GM19043 (cell line): ENCODE measurements at regions not wholly inside any gene's neighbourhood (a gene's known extent, or its start where the extent isn't known, plus 50 kb on each side); places are given as distances from the start of the nearest gene placed in this dataset.
"Not testable (repeated sequence)": the region's sequence is repeated elsewhere in the genome, so short reads cannot be mapped to it uniquely, and the experiment has no call there.

Experiments
- ATAC-seq: cut with Tn5 transposase; IDR thresholded peaks from one replicate; pipeline ENCODE4 v1.9.1; 2021; ENCODE audit warnings: low read depth; ENCODE audit not compliant: unreplicated experiment

GRCh38 chr11:29263971-29264682, 752.7 kb downstream of the KCNA4 start:
- ATAC-seq = no peak

- no peak for ATAC-seq
Measured at GRCh38 chr11:29261831-29262230, 755.0 kb downstream of the KCNA4 start.

- no peak for ATAC-seq
Measured at GRCh38 chr11:29260939-29261705, 755.7 kb downstream of the KCNA4 start.

- ATAC-seq = no peak
Measured at GRCh38 chr11:29258411-29258810, 758.4 kb downstream of the KCNA4 start.

- no peak for ATAC-seq
Measured at GRCh38 chr11:29256580-29256979, 760.2 kb downstream of the KCNA4 start.

GRCh38 chr11:29255401-29255800, 761.4 kb downstream of the KCNA4 start:
- no peak for ATAC-seq

GRCh38 chr11:29251738-29252137, 765.1 kb downstream of the KCNA4 start:
- ATAC-seq = peak; percentile 77

GRCh38 chr11:29249713-29250112, 767.1 kb downstream of the KCNA4 start:
- ATAC-seq = no peak

GRCh38 chr11:29244355-29244754, 772.5 kb downstream of the KCNA4 start:
- ATAC-seq = no peak

GRCh38 chr11:29243616-29244015, 773.2 kb downstream of the KCNA4 start:
- ATAC-seq = no peak

GRCh38 chr11:29231991-29232390, 784.8 kb downstream of the KCNA4 start:
- no peak for ATAC-seq

- ATAC-seq = no peak
Measured at GRCh38 chr11:29231586-29231985, 785.2 kb downstream of the KCNA4 start.

GRCh38 chr11:29227811-29228210, 789.0 kb downstream of the KCNA4 start:
- ATAC-seq = no peak

GRCh38 chr11:29224739-29225384, 792.0 kb downstream of the KCNA4 start:
- no peak for ATAC-seq

- ATAC-seq = not testable (repeated sequence)
Measured at GRCh38 chr11:29219531-29219930, 797.3 kb downstream of the KCNA4 start.

GRCh38 chr11:29217901-29218300, 798.9 kb downstream of the KCNA4 start:
- ATAC-seq = no peak

- ATAC-seq = no peak
Measured at GRCh38 chr11:29214833-29215232, 802.0 kb downstream of the KCNA4 start.

GRCh38 chr11:29211202-29211601, 805.6 kb downstream of the KCNA4 start:
- ATAC-seq = no peak

GRCh38 chr11:29210426-29210825, 806.4 kb downstream of the KCNA4 start:
- ATAC-seq = no peak

- ATAC-seq = no peak
Measured at GRCh38 chr11:29208117-29208516, 808.7 kb downstream of the KCNA4 start.

- ATAC-seq = no peak
Measured at GRCh38 chr11:29200791-29201562, 815.9 kb downstream of the KCNA4 start.
